OCI-LY7 (cell line): ENCODE measurements at regions not wholly inside any gene's neighbourhood (a gene's known extent, or its start where the extent isn't known, plus 50 kb on each side); places are given as distances from the start of the nearest gene placed in this dataset.

Experiments
- BruUV-seq: library from RNA; stranded (reverse); fragments of 400-500 nt; replicated peaks from 2 replicates; lab custom pipeline; 2021; lab: Mats Ljungman, UMichigan
- CTCF ChIA-PET: fragments of 300-600 bp; sonication (Branson Sonifier 250); formaldehyde crosslinking; loops from one replicate; lab custom pipeline; 2022; ENCODE audit warnings: antibody characterized with exemption; ENCODE audit not compliant: unreplicated experiment; lab: Charles Lee
- POLR2A ChIA-PET: fragments of 300-600 bp; sonication (Branson Sonifier 250); formaldehyde crosslinking; loops from one replicate; lab custom pipeline; 2022; ENCODE audit warnings: antibody characterized with exemption; lab: Charles Lee
- DNase-seq: peaks from one replicate; pipeline ENCODE4 v3.0.0-alpha.2; 2015; ENCODE audit warnings: low spot score
- H2AFZ ChIP-seq: fragments of 200-600 bp; sonication (generic), shearing (Covaris generic); 2 replicates; pipeline ENCODE4 v1.6.1; 2014; ENCODE audit warnings: mild to moderate bottlenecking, antibody characterized with exemption, low read length, moderate library complexity
- H3K27ac ChIP-seq: fragments of 200-600 bp; sonication (generic); 2 replicates; pipeline ENCODE4 v1.5.1; 2014; ENCODE audit warnings: mixed run types, low read depth, mild to moderate bottlenecking, moderate library complexity, low read length, inconsistent platforms; ENCODE audit not compliant: poor library complexity, severe bottlenecking
- H3K36me3 ChIP-seq: fragments of 200-600 bp; sonication (generic); 2 replicates; pipeline ENCODE4 v1.6.1; 2014; ENCODE audit warnings: mild to moderate bottlenecking, antibody characterized with exemption, low read length, moderate library complexity, mixed read lengths; ENCODE audit not compliant: insufficient read depth
- H3K4me1 ChIP-seq: fragments of 200-600 bp; sonication (generic); 2 replicates; pipeline ENCODE4 v1.5.1; 2014; ENCODE audit warnings: mild to moderate bottlenecking, low read length; ENCODE audit not compliant: insufficient read depth, poor library complexity, severe bottlenecking
- H3K4me2 ChIP-seq: fragments of 200-600 bp; sonication (generic); 2 replicates; pipeline ENCODE4 v1.6.1; 2014; ENCODE audit warnings: mild to moderate bottlenecking, low read length
- H3K4me3 ChIP-seq: fragments of 200-600 bp; sonication (generic); 2 replicates; pipeline ENCODE4 v1.5.1; 2014; ENCODE audit warnings: mild to moderate bottlenecking, low read depth, low read length; ENCODE audit not compliant: poor library complexity, severe bottlenecking
- H3K79me2 ChIP-seq: fragments of 200-600 bp; sonication (generic); 2 replicates; pipeline ENCODE4 v1.6.1; 2016; ENCODE audit warnings: low read depth, mild to moderate bottlenecking, low read length, moderate library complexity, mixed read lengths; ENCODE audit not compliant: insufficient read depth
- H3K9me2 ChIP-seq: fragments of 200-600 bp; sonication (generic); 2 replicates; pipeline ENCODE4 v1.6.1; 2016; ENCODE audit warnings: mild to moderate bottlenecking, low read length, mixed read lengths; ENCODE audit not compliant: insufficient read depth
- H3K9me3 ChIP-seq: fragments of 200-600 bp; sonication (generic); 2 replicates; pipeline ENCODE4 v1.6.1; 2014; ENCODE audit warnings: mild to moderate bottlenecking, mixed run types, low read length, mixed read lengths
- H4K20me1 ChIP-seq: fragments of 200-600 bp; sonication (generic); 2 replicates; pipeline ENCODE4 v1.6.1; 2014; ENCODE audit warnings: mild to moderate bottlenecking, antibody characterized with exemption, low read length, moderate library complexity, mixed read lengths; ENCODE audit not compliant: insufficient read depth
- CTCF ChIP-seq: fragments of 200-600 bp; sonication (generic); conservative IDR thresholded peaks from 2 replicates; pipeline ENCODE4 v1.5.1; 2014; ENCODE audit warnings: mild to moderate bottlenecking, antibody characterized with exemption, low read length, moderate library complexity, mixed read lengths
- EZH2phosphoT487 ChIP-seq: fragments of 200-600 bp; sonication (generic); IDR thresholded peaks from 2 replicates; pipeline ENCODE4 v1.6.1; 2018; ENCODE audit warnings: low read depth, borderline replicate concordance, mild to moderate bottlenecking, mixed run types, antibody characterized with exemption, low read length, moderate library complexity, mixed read lengths
- intact Hi-C: fragments of 100-400 bp; cut with micrococcal nuclease; formaldehyde crosslinking; loops from one replicate; pipeline ENCODE4 v1.10.0; 2022; ENCODE audit not compliant: unreplicated experiment

GRCh38 chr12:105831372-105831771 is 307.4 kb downstream of the NUAK1 start:
- no peak overlapping the region for H2AFZ ChIP-seq

GRCh38 chr12:105832021-105832420 is 306.7 kb downstream of the NUAK1 start:
- Histone ChIP-seq H2AFZ (no peak overlapping the region), H3K4me3 (no peak overlapping the region), H3K9me2 (no peaks in the 10 kb centered on the region), H3K9me3 (no peaks in the 10 kb centered on the region), H3K79me2 (no peaks in the 10 kb centered on the region), H3K27ac (no peak overlapping the region), H3K4me2 (no peak overlapping the region), H3K4me1 (no peaks in the 10 kb centered on the region), H3K36me3 (no peaks in the 10 kb centered on the region), H4K20me1 (no peaks in the 10 kb centered on the region)
- POLR2A ChIA-PET = interaction anchor here (0.7 kb wide), 1 partner anchor 28 kb away, joined by 3 read pairs; no protein-coding TSS in a partner anchor
- intact Hi-C loops = no loop called here
- CTCF ChIA-PET = no interaction called here
- TF ChIP-seq CTCF = no peak
- BruUV-seq = no TSS peak
- DNase-seq = no peak

More at GRCh38 chr12:105831372-105831771, 307.4 kb downstream of the NUAK1 start:
- DNase-seq = no peak
- POLR2A ChIA-PET = interaction anchor here (0.7 kb wide), 1 partner anchor 29 kb away, joined by 3 read pairs; no protein-coding TSS in a partner anchor
- CTCF ChIA-PET = no interaction called here
- no peaks in the 10 kb centered on the region for H3K79me2 ChIP-seq
- BruUV-seq = no TSS peak
- H3K4me3 ChIP-seq = no peak overlapping the region
- no peak overlapping the region for H3K4me2 ChIP-seq
- intact Hi-C loops = no loop called here
- H3K27ac ChIP-seq = no peak overlapping the region
- H3K9me2 ChIP-seq = no peaks in the 10 kb centered on the region
- H3K9me3 ChIP-seq = no peaks in the 10 kb centered on the region
- H3K36me3 ChIP-seq = no peaks in the 10 kb centered on the region
- no peaks in the 10 kb centered on the region for H4K20me1 ChIP-seq
- TF ChIP-seq EZH2phosphoT487 (no peak), CTCF (no peak)
- H3K4me1 ChIP-seq = no peaks in the 10 kb centered on the region

GRCh38 chr12:105832806-105833205 is 305.9 kb downstream of the NUAK1 start:
- H3K36me3 ChIP-seq = no peaks in the 10 kb centered on the region
- H3K9me3 ChIP-seq = no peaks in the 10 kb centered on the region
- ChIA-PET POLR2A (no interaction called here), CTCF (no interaction called here)
- H3K79me2 ChIP-seq = no peaks in the 10 kb centered on the region
- TF ChIP-seq CTCF = no peak
- TF ChIP-seq EZH2phosphoT487 = no peak
- H3K27ac ChIP-seq = no peak overlapping the region
- H2AFZ ChIP-seq = no peak overlapping the region
- no peak overlapping the region for H3K4me2 ChIP-seq
- H3K4me3 ChIP-seq = no peak overlapping the region
- no peaks in the 10 kb centered on the region for H3K9me2 ChIP-seq
- no peaks in the 10 kb centered on the region for H4K20me1 ChIP-seq
- intact Hi-C loops = no loop called here
- no peak for DNase-seq
- no peaks in the 10 kb centered on the region for H3K4me1 ChIP-seq
- BruUV-seq = no TSS peak
